ENCODE measurements at regions not wholly inside any gene's neighbourhood (a gene's known extent, or its start where the extent isn't known, plus 50 kb on each side); places are given as distances from the start of the nearest gene placed in this dataset.

GRCh38 chr18:41145516-41145915 lies 809.5 kb upstream of the PIK3C3 start:
- DNase-seq (ENCODE audit: low spot score), result no peak

GRCh38 chr18:41144441-41144840 lies 810.6 kb upstream of the PIK3C3 start:
- no peak for DNase-seq (ENCODE audit: low spot score)

GRCh38 chr18:41140506-41140905 lies 814.5 kb upstream of the PIK3C3 start:
- DNase-seq (ENCODE audit: low spot score), result no peak

- DNase-seq (ENCODE audit: low spot score), result no peak
These were observed 819.9 kb upstream of the PIK3C3 start for GRCh38 chr18:41135146-41135545.

- no peak for DNase-seq (ENCODE audit: low spot score)
These were observed 820.6 kb upstream of the PIK3C3 start for GRCh38 chr18:41134426-41134825.

- no peak for DNase-seq (ENCODE audit: low spot score)
These were observed 824.0 kb upstream of the PIK3C3 start for GRCh38 chr18:41131050-41131449.

GRCh38 chr18:41128545-41128944 lies 826.5 kb upstream of the PIK3C3 start:
- DNase-seq (ENCODE audit: low spot score), result no peak

GRCh38 chr18:41128126-41128525 lies 826.9 kb upstream of the PIK3C3 start:
- DNase-seq (ENCODE audit: low spot score), result no peak

GRCh38 chr18:41126541-41127235 lies 828.3 kb upstream of the PIK3C3 start:
- DNase-seq (ENCODE audit: low spot score), result no peak

GRCh38 chr18:41121116-41121826 lies 833.8 kb upstream of the PIK3C3 start:
- no peak for DNase-seq (ENCODE audit: low spot score)

- DNase-seq (ENCODE audit: low spot score), result no peak
These were observed 836.0 kb upstream of the PIK3C3 start for GRCh38 chr18:41119031-41119430.

- no peak for DNase-seq (ENCODE audit: low spot score)
These were observed 841.0 kb upstream of the PIK3C3 start for GRCh38 chr18:41113885-41114482.

GRCh38 chr18:41099451-41099850 lies 855.6 kb upstream of the PIK3C3 start:
- DNase-seq (ENCODE audit: low spot score), result no peak

- DNase-seq (ENCODE audit: low spot score), result no peak
These were observed 858.5 kb upstream of the PIK3C3 start for GRCh38 chr18:41096504-41096903.

GRCh38 chr18:41077076-41077475 lies 878.0 kb upstream of the PIK3C3 start:
- DNase-seq (ENCODE audit: low spot score), result no peak

GRCh38 chr18:41075212-41075611 lies 879.8 kb upstream of the PIK3C3 start:
- no peak for DNase-seq (ENCODE audit: low spot score)

GRCh38 chr18:41073372-41073954 lies 881.6 kb upstream of the PIK3C3 start:
- DNase-seq (ENCODE audit: low spot score), result no peak

GRCh38 chr18:41072946-41073345 lies 882.1 kb upstream of the PIK3C3 start:
- no peak for DNase-seq (ENCODE audit: low spot score)

- no peak for DNase-seq (ENCODE audit: low spot score)
These were observed 883.2 kb upstream of the PIK3C3 start for GRCh38 chr18:41071826-41072225.

GRCh38 chr18:41069167-41069566 lies 885.9 kb upstream of the PIK3C3 start:
- no peak for DNase-seq (ENCODE audit: low spot score)

GRCh38 chr18:41064916-41065315 lies 890.1 kb upstream of the PIK3C3 start:
- DNase-seq (ENCODE audit: low spot score), result no peak

GRCh38 chr18:41060967-41061366 lies 894.1 kb upstream of the PIK3C3 start:
- no peak for DNase-seq (ENCODE audit: low spot score)
